ENCODE measurements at regions not wholly inside any gene's neighbourhood (a gene's known extent, or its start where the extent isn't known, plus 50 kb on each side); places are given as distances from the start of the nearest gene placed in this dataset.

- Mint-ChIP-seq H3K4me3 (ENCODE audit: unreplicated experiment) (no peak overlapping the region), H3K27me3 (ENCODE audit: insufficient read depth, unreplicated experiment) (no peaks in the 10 kb centered on the region), H3K9me3 (ENCODE audit: unreplicated experiment) (no peaks in the 10 kb centered on the region), H3K27ac (ENCODE audit: low read depth, unreplicated experiment) (no peak overlapping the region), H3K4me1 (ENCODE audit: insufficient read depth, unreplicated experiment) (peaks cover 26% of the 10 kb centered on the region), H3K36me3 (ENCODE audit: insufficient read depth, unreplicated experiment) (no peaks in the 10 kb centered on the region)
- BruUV-seq (replicated peaks) = no TSS peak
- CTCF ChIA-PET = interaction anchor here (0.7 kb wide), 1 partner anchor 49 kb away, joined by 3 read pairs; no protein-coding TSS in a partner anchor
- no peak for TF ChIP-seq CTCF (IDR thresholded peaks at IDR 0.05; ENCODE audit: unreplicated experiment)
- POLR2A ChIA-PET = interaction anchor here (1.2 kb wide), 1 partner anchor 46 kb away, joined by 3 read pairs; no protein-coding TSS in a partner anchor
- no peak for DNase-seq (ENCODE audit: unreplicated experiment)
- intact Hi-C loops (cut with micrococcal nuclease) = no loop called here
Measured at GRCh38 chr5:17402289-17403121, 95.5 kb upstream of the TAF11L2 start.

GRCh38 chr5:17403695-17404490 lies 94.1 kb upstream of the TAF11L2 start:
- Mint-ChIP-seq H3K4me3 (ENCODE audit: unreplicated experiment) (no peak overlapping the region), H3K27ac (ENCODE audit: low read depth, unreplicated experiment) (no peak overlapping the region), H3K36me3 (ENCODE audit: insufficient read depth, unreplicated experiment) (no peaks in the 10 kb centered on the region), H3K4me1 (ENCODE audit: insufficient read depth, unreplicated experiment) (peaks cover 12% of the 10 kb centered on the region), H3K9me3 (ENCODE audit: unreplicated experiment) (no peaks in the 10 kb centered on the region), H3K27me3 (ENCODE audit: insufficient read depth, unreplicated experiment) (no peaks in the 10 kb centered on the region)
- BruUV-seq (replicated peaks) = no TSS peak
- DNase-seq (ENCODE audit: unreplicated experiment) = no peak
- intact Hi-C loops (cut with micrococcal nuclease) = no loop called here
- ChIA-PET POLR2A (interaction anchor here (0.6 to 1.2 kb wide), 2 partner anchors 10 to 154 kb away, joined by 3 read pairs; no protein-coding TSS in a partner anchor), CTCF (interaction anchor here (0.6 to 0.9 kb wide), 3 partner anchors 32 to 852 kb away, joined by 3 read pairs; no protein-coding TSS in a partner anchor)
- no peak for TF ChIP-seq CTCF (IDR thresholded peaks at IDR 0.05; ENCODE audit: unreplicated experiment)

GRCh38 chr5:17405976-17406375 lies 92.1 kb upstream of the TAF11L2 start:
- no peak for TF ChIP-seq CTCF (IDR thresholded peaks at IDR 0.05; ENCODE audit: unreplicated experiment)
- Mint-ChIP-seq H3K9me3 (ENCODE audit: unreplicated experiment) (no peaks in the 10 kb centered on the region), H3K27ac (ENCODE audit: low read depth, unreplicated experiment) (no peak overlapping the region), H3K27me3 (ENCODE audit: insufficient read depth, unreplicated experiment) (no peaks in the 10 kb centered on the region), H3K4me3 (ENCODE audit: unreplicated experiment) (no peak overlapping the region), H3K4me1 (ENCODE audit: insufficient read depth, unreplicated experiment) (peaks cover 10% of the 10 kb centered on the region), H3K36me3 (ENCODE audit: insufficient read depth, unreplicated experiment) (no peaks in the 10 kb centered on the region)
- DNase-seq (ENCODE audit: unreplicated experiment) = no peak
- intact Hi-C loops (cut with micrococcal nuclease) = no loop called here
- POLR2A ChIA-PET = interaction anchor here (0.7 to 1.1 kb wide), 2 partner anchors 9 to 11 kb away, joined by 3 read pairs; no protein-coding TSS in a partner anchor
- no TSS peak for BruUV-seq (replicated peaks)
- CTCF ChIA-PET = interaction anchor here (0.7 kb wide), 1 partner anchor 186 kb away, joined by 4 read pairs; no protein-coding TSS in a partner anchor

GRCh38 chr5:17406423-17406838 lies 91.6 kb upstream of the TAF11L2 start:
- Mint-ChIP-seq H3K4me1 (ENCODE audit: insufficient read depth, unreplicated experiment) (peaks cover 14% of the 10 kb centered on the region), H3K27me3 (ENCODE audit: insufficient read depth, unreplicated experiment) (no peaks in the 10 kb centered on the region), H3K4me3 (ENCODE audit: unreplicated experiment) (no peak overlapping the region), H3K9me3 (ENCODE audit: unreplicated experiment) (no peaks in the 10 kb centered on the region), H3K36me3 (ENCODE audit: insufficient read depth, unreplicated experiment) (no peaks in the 10 kb centered on the region), H3K27ac (ENCODE audit: low read depth, unreplicated experiment) (no peak overlapping the region)
- POLR2A ChIA-PET = interaction anchor here (0.7 to 1.1 kb wide), 4 partner anchors 8 to 91 kb away, joined by 3 to 4 read pairs (median 3); no protein-coding TSS in a partner anchor
- peak; percentile 59 for DNase-seq (ENCODE audit: unreplicated experiment)
- intact Hi-C loops (cut with micrococcal nuclease) = no loop called here
- BruUV-seq (replicated peaks) = no TSS peak
- CTCF ChIA-PET = no interaction called here
- TF ChIP-seq CTCF (IDR thresholded peaks at IDR 0.05; ENCODE audit: unreplicated experiment) = no peak

All from MCF 10A (cell line).